ENCODE measurements at regions not wholly inside any gene's neighbourhood (a gene's known extent, or its start where the extent isn't known, plus 50 kb on each side); places are given as distances from the start of the nearest gene placed in this dataset.

GRCh38 chr1:87495147-87495546 is 166.5 kb downstream of the LMO4 start:
- DNase-seq, result no peak
- Mint-ChIP-seq H3K36me3 (no peaks in the 10 kb centered on the region), H3K4me1 (ENCODE audit: low read depth) (no peaks in the 10 kb centered on the region), H3K4me3 (no peak overlapping the region), H3K9me3 (no peaks in the 10 kb centered on the region), H3K27ac (no peak overlapping the region), H3K27me3 (no peaks in the 10 kb centered on the region)
- ChIA-PET POLR2A (no interaction called here), CTCF (no interaction called here)
- intact Hi-C loops (cut with micrococcal nuclease), result no loop called here

- Mint-ChIP-seq H3K4me3 (no peak overlapping the region), H3K9me3 (no peaks in the 10 kb centered on the region), H3K36me3 (no peaks in the 10 kb centered on the region), H3K27ac (no peak overlapping the region), H3K27me3 (no peaks in the 10 kb centered on the region), H3K4me1 (ENCODE audit: low read depth) (no peaks in the 10 kb centered on the region)
- ChIA-PET CTCF (no interaction called here), POLR2A (no interaction called here)
- intact Hi-C loops (cut with micrococcal nuclease), result no loop called here
- no peak for DNase-seq
These were observed 167.2 kb downstream of the LMO4 start for GRCh38 chr1:87495870-87496269.

- CTCF ChIA-PET, result no interaction called here
- POLR2A ChIA-PET, result no interaction called here
- Mint-ChIP-seq H3K4me3 (no peak overlapping the region), H3K27ac (no peak overlapping the region), H3K27me3 (no peaks in the 10 kb centered on the region), H3K9me3 (no peaks in the 10 kb centered on the region), H3K36me3 (no peaks in the 10 kb centered on the region), H3K4me1 (ENCODE audit: low read depth) (no peaks in the 10 kb centered on the region)
- DNase-seq, result no peak
- intact Hi-C loops (cut with micrococcal nuclease), result no loop called here
These were observed 168.9 kb downstream of the LMO4 start for GRCh38 chr1:87497380-87498203.

- CTCF ChIA-PET, result no interaction called here
These were observed 173.1 kb downstream of the LMO4 start for GRCh38 chr1:87501738-87502137.

GRCh38 chr1:87505391-87505983 is 176.8 kb downstream of the LMO4 start:
- Mint-ChIP-seq H3K27me3 (no peaks in the 10 kb centered on the region), H3K36me3 (no peaks in the 10 kb centered on the region), H3K4me3 (no peak overlapping the region), H3K4me1 (ENCODE audit: low read depth) (peaks cover 13% of the 10 kb centered on the region), H3K9me3 (no peaks in the 10 kb centered on the region), H3K27ac (no peak overlapping the region)
- intact Hi-C loops (cut with micrococcal nuclease), result no loop called here
- ChIA-PET CTCF (no interaction called here), POLR2A (no interaction called here)
- no peak for DNase-seq

More at GRCh38 chr1:87501738-87502137, 173.1 kb downstream of the LMO4 start:
- intact Hi-C loops (cut with micrococcal nuclease), result no loop called here
- no peaks in the 10 kb centered on the region for H3K27me3 Mint-ChIP-seq
- H3K4me1 Mint-ChIP-seq (ENCODE audit: low read depth), result peaks cover 8% of the 10 kb centered on the region
- DNase-seq, result no peak
- no peaks in the 10 kb centered on the region for H3K9me3 Mint-ChIP-seq
- no peaks in the 10 kb centered on the region for H3K36me3 Mint-ChIP-seq
- H3K27ac Mint-ChIP-seq, result no peak overlapping the region
- H3K4me3 Mint-ChIP-seq, result no peak overlapping the region
- POLR2A ChIA-PET, result no interaction called here

GRCh38 chr1:87506147-87506546 is 177.5 kb downstream of the LMO4 start:
- CTCF ChIA-PET, result no interaction called here
- POLR2A ChIA-PET, result no interaction called here
- no peaks in the 10 kb centered on the region for H3K9me3 Mint-ChIP-seq
- H3K4me3 Mint-ChIP-seq, result no peak overlapping the region
- intact Hi-C loops (cut with micrococcal nuclease), result no loop called here
- no peaks in the 10 kb centered on the region for H3K36me3 Mint-ChIP-seq
- H3K27ac Mint-ChIP-seq, result no peak overlapping the region
- DNase-seq, result no peak
- H3K27me3 Mint-ChIP-seq, result no peaks in the 10 kb centered on the region
- peaks cover 13% of the 10 kb centered on the region for H3K4me1 Mint-ChIP-seq (ENCODE audit: low read depth)

- no peak overlapping the region for H3K27ac Mint-ChIP-seq
- no peaks in the 10 kb centered on the region for H3K27me3 Mint-ChIP-seq
- intact Hi-C loops (cut with micrococcal nuclease), result no loop called here
- POLR2A ChIA-PET, result no interaction called here
- H3K4me3 Mint-ChIP-seq, result no peak overlapping the region
- H3K4me1 Mint-ChIP-seq (ENCODE audit: low read depth), result peaks cover 13% of the 10 kb centered on the region
- DNase-seq, result no peak
- CTCF ChIA-PET, result no interaction called here
- no peaks in the 10 kb centered on the region for H3K9me3 Mint-ChIP-seq
- no peaks in the 10 kb centered on the region for H3K36me3 Mint-ChIP-seq
These were observed 179.6 kb downstream of the LMO4 start for GRCh38 chr1:87508247-87508787.

- H3K27ac Mint-ChIP-seq, result no peak overlapping the region
- POLR2A ChIA-PET, result no interaction called here
- no peak for DNase-seq
- peaks cover 13% of the 10 kb centered on the region for H3K4me1 Mint-ChIP-seq (ENCODE audit: low read depth)
- H3K27me3 Mint-ChIP-seq, result no peaks in the 10 kb centered on the region
- H3K36me3 Mint-ChIP-seq, result no peaks in the 10 kb centered on the region
- CTCF ChIA-PET, result no interaction called here
- no peak overlapping the region for H3K4me3 Mint-ChIP-seq
- intact Hi-C loops (cut with micrococcal nuclease), result no loop called here
- no peaks in the 10 kb centered on the region for H3K9me3 Mint-ChIP-seq
These were observed 181.9 kb downstream of the LMO4 start for GRCh38 chr1:87510540-87510939.

- Mint-ChIP-seq H3K36me3 (no peaks in the 10 kb centered on the region), H3K27ac (no peak overlapping the region), H3K9me3 (no peaks in the 10 kb centered on the region), H3K4me3 (no peak overlapping the region), H3K4me1 (ENCODE audit: low read depth) (peaks cover 8% of the 10 kb centered on the region), H3K27me3 (no peaks in the 10 kb centered on the region)
- ChIA-PET CTCF (no interaction called here), POLR2A (no interaction called here)
- intact Hi-C loops (cut with micrococcal nuclease), result no loop called here
- DNase-seq, result no peak
These were observed 182.8 kb downstream of the LMO4 start for GRCh38 chr1:87511449-87511848.

- ChIA-PET POLR2A (no interaction called here), CTCF (no interaction called here)
- Mint-ChIP-seq H3K27ac (no peak overlapping the region), H3K4me1 (ENCODE audit: low read depth) (no peaks in the 10 kb centered on the region), H3K9me3 (no peaks in the 10 kb centered on the region), H3K4me3 (no peak overlapping the region), H3K27me3 (no peaks in the 10 kb centered on the region), H3K36me3 (no peaks in the 10 kb centered on the region)
- intact Hi-C loops (cut with micrococcal nuclease), result no loop called here
- DNase-seq, result no peak
These were observed 183.8 kb downstream of the LMO4 start for GRCh38 chr1:87512431-87512830.

- POLR2A ChIA-PET, result no interaction called here
- no peak overlapping the region for H3K27ac Mint-ChIP-seq
- no peak for DNase-seq
- no peaks in the 10 kb centered on the region for H3K27me3 Mint-ChIP-seq
- CTCF ChIA-PET, result no interaction called here
- no peak overlapping the region for H3K4me3 Mint-ChIP-seq
- intact Hi-C loops (cut with micrococcal nuclease), result no loop called here
- H3K4me1 Mint-ChIP-seq (ENCODE audit: low read depth), result no peaks in the 10 kb centered on the region
- no peaks in the 10 kb centered on the region for H3K9me3 Mint-ChIP-seq
- no peaks in the 10 kb centered on the region for H3K36me3 Mint-ChIP-seq
These were observed 184.6 kb downstream of the LMO4 start for GRCh38 chr1:87513255-87513654.

- ChIA-PET POLR2A (no interaction called here), CTCF (no interaction called here)
- no peaks in the 10 kb centered on the region for H3K4me1 Mint-ChIP-seq (ENCODE audit: low read depth)
- H3K9me3 Mint-ChIP-seq, result no peaks in the 10 kb centered on the region
- no peak overlapping the region for H3K4me3 Mint-ChIP-seq
- no peaks in the 10 kb centered on the region for H3K36me3 Mint-ChIP-seq
- intact Hi-C loops (cut with micrococcal nuclease), result no loop called here
- H3K27me3 Mint-ChIP-seq, result no peaks in the 10 kb centered on the region
- H3K27ac Mint-ChIP-seq, result no peak overlapping the region
- DNase-seq, result no peak
These were observed 185.4 kb downstream of the LMO4 start for GRCh38 chr1:87513966-87514660.

GRCh38 chr1:87515781-87516180 is 187.1 kb downstream of the LMO4 start:
- ChIA-PET POLR2A (no interaction called here), CTCF (no interaction called here)
- Mint-ChIP-seq H3K27me3 (no peaks in the 10 kb centered on the region), H3K9me3 (no peaks in the 10 kb centered on the region), H3K4me3 (no peak overlapping the region), H3K4me1 (ENCODE audit: low read depth) (no peaks in the 10 kb centered on the region), H3K27ac (no peak overlapping the region), H3K36me3 (no peaks in the 10 kb centered on the region)
- no peak for DNase-seq
- intact Hi-C loops (cut with micrococcal nuclease), result no loop called here

Data from activated CD4-positive, alpha-beta memory T cell treated with anti-CD3 and anti-CD28 coated beads for 36 hours (primary cell).